ENCODE measurements at regions not wholly inside any gene's neighbourhood (a gene's known extent, or its start where the extent isn't known, plus 50 kb on each side); places are given as distances from the start of the nearest gene placed in this dataset.
"Not testable (repeated sequence)": the region's sequence is repeated elsewhere in the genome, so short reads cannot be mapped to it uniquely, and the experiment has no call there.

GRCh38 chr12:91721023-91721422 is 424.6 kb downstream of the BTG1 start:
- peak overlapping the region; percentile 84 for H3K27ac ChIP-seq
- no peak for TF ChIP-seq CTCF (conservative IDR thresholded peaks at IDR 0.05)

GRCh38 chr12:91718326-91718725 is 427.3 kb downstream of the BTG1 start:
- no peak for TF ChIP-seq CTCF (conservative IDR thresholded peaks at IDR 0.05)
- H3K27ac ChIP-seq: peak overlapping the region; percentile 84

DNA sequence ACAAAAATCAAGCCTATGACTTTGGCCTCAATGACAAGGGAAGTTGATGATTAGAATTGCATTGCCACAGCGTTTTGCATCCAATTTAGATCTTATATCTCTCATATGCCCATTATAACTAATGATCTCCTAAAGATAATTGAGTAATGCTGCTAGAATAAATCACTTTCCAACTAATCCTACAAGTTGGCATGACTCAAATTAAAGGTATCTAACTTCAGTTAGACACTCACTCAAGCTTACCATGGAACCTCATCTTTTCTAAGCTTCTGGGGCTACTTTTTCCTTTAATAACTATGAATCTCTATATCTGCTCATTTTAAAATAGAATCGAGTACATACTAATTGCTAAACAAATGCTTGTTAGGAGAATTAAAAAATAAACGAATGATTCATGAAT is 427.8 kb downstream of the BTG1 start:
- H3K27ac ChIP-seq: peak overlapping the region; percentile 84
- TF ChIP-seq CTCF (conservative IDR thresholded peaks at IDR 0.05): no peak

DNA sequence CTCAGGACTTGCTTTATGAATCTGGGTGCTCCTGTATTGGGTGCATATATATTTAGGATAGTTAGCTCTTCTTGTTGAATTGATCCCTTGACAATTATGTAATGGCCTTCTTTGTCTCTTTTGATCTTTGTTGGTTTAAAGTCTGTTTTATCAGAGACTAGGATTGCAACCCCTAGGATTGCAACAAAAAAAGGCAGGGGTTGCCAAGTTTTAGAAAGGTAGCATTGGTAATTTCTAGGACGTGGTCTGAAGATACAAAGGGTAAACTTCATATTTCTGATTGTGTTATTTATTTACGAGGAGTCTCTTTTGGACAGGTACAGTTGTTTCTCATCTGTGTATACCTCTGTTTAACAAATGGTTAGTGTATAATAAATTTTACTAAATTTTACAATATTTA is 433.7 kb downstream of the BTG1 start:
- not testable (repeated sequence) for H3K27ac ChIP-seq

DNA sequence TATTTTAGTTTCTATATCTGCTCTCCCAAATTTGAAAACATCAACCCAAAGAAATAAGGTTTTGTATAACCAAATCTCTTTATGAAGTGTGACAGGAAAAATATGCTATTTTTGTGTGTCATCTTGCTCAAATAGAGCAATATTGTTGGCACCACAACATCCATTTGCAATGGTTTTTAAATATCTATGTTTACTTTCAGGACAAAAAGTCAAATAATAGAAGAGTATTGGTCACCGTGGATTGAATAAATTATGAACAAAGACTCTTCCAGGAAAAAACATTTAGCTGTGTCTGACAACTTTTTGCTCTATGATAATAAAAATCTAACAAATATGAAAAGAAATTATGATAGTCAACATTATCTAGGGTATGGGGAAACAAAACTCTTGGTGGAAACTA is 439.2 kb downstream of the BTG1 start:
- TF ChIP-seq CTCF (conservative IDR thresholded peaks at IDR 0.05): no peak

GRCh38 chr12:91704446-91704845 is 441.2 kb downstream of the BTG1 start:
- TF ChIP-seq CTCF (conservative IDR thresholded peaks at IDR 0.05): no peak

More for the DNA sequence above, 439.2 kb downstream of the BTG1 start:
- no peak overlapping the region for H3K27ac ChIP-seq

DNA sequence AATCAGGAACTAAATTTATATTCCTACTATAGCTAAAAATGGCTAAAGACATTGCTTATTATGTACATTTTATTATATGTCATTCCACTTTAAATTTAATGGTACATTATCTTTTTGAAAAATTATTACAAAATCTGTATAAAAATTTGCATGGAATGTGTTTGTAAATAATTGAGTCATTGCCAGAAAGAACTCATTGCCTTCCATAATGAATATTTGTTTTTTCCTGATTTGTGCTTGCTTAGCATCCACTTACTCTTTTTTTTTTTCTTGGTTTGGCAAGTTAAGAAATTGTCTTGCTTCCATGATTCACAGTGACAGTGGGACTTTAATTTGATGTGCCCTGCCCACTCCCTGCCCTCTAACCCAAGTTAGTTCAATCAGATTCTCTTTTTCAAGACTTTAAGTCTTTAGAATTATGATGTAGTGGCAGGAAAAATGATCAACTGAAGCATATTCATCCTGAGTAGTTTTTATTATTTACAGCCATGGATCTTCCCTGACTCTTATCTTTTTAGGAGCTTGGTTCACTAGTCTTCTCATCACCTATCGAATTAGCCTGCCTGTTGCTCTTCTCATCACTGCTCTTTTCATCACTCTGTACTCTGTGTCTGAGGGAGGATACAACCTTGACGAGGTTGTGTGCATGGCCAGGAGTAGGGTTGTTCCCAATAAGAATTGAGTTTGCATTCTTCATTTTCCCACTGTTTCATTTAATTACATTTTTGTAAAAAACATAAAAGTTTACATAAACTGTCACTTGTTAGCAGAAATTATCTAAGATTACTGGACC is 442.0 kb downstream of the BTG1 start:
- no peak overlapping the region for H3K27ac ChIP-seq
- no peak for TF ChIP-seq CTCF (conservative IDR thresholded peaks at IDR 0.05)

More at GRCh38 chr12:91704446-91704845, 441.2 kb downstream of the BTG1 start:
- no peak overlapping the region for H3K27ac ChIP-seq

- H3K27ac ChIP-seq: no peak overlapping the region
- TF ChIP-seq CTCF (conservative IDR thresholded peaks at IDR 0.05): no peak
These were observed 442.7 kb downstream of the BTG1 start for GRCh38 chr12:91702843-91703425.
